PC-3 (cell line): ENCODE measurements at regions not wholly inside any gene's neighbourhood (a gene's known extent, or its start where the extent isn't known, plus 50 kb on each side); places are given as distances from the start of the nearest gene placed in this dataset.

ENCODE experiments used
- EZH2 ChIP-seq: fragments of 300-600 bp; sonication (generic); IDR thresholded peaks from one replicate; pipeline ENCODE4 v1.6.1; 2017; ENCODE audit warnings: antibody characterized with exemption, mild to moderate bottlenecking, low read length; ENCODE audit not compliant: unreplicated experiment
- TF ChIP-seq, protein P1 (sequence below): fragments of 300-600 bp; sonication (generic); conservative IDR thresholded peaks from 2 replicates; pipeline ENCODE4 v1.5.1; 2017; ENCODE audit warnings: antibody characterized with exemption, low read depth, mild to moderate bottlenecking, low read length

GRCh38 chr5:113984928-113985327, 376.9 kb upstream of the KCNN2 start:
- TF ChIP-seq, protein P1, sequence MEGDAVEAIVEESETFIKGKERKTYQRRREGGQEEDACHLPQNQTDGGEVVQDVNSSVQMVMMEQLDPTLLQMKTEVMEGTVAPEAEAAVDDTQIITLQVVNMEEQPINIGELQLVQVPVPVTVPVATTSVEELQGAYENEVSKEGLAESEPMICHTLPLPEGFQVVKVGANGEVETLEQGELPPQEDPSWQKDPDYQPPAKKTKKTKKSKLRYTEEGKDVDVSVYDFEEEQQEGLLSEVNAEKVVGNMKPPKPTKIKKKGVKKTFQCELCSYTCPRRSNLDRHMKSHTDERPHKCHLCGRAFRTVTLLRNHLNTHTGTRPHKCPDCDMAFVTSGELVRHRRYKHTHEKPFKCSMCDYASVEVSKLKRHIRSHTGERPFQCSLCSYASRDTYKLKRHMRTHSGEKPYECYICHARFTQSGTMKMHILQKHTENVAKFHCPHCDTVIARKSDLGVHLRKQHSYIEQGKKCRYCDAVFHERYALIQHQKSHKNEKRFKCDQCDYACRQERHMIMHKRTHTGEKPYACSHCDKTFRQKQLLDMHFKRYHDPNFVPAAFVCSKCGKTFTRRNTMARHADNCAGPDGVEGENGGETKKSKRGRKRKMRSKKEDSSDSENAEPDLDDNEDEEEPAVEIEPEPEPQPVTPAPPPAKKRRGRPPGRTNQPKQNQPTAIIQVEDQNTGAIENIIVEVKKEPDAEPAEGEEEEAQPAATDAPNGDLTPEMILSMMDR: no peak
- TF ChIP-seq EZH2: no peak
